Nephron progenitor cell (in vitro differentiated cells): ENCODE measurements at regions not wholly inside any gene's neighbourhood (a gene's known extent, or its start where the extent isn't known, plus 50 kb on each side); places are given as distances from the start of the nearest gene placed in this dataset.

Source experiments
- DNase-seq: peaks from one replicate; pipeline ENCODE4 v3.0.0; 2021
- H3K27ac Mint-ChIP-seq: 2 replicates; pipeline ENCODE4 v1.8.0; 2021; ENCODE audit warnings: mild to moderate bottlenecking, moderate library complexity, mixed read lengths
- H3K27me3 Mint-ChIP-seq: 2 replicates; pipeline ENCODE4 v1.8.0; 2021; ENCODE audit warnings: mild to moderate bottlenecking, low read depth, mixed read lengths; ENCODE audit not compliant: poor library complexity
- H3K36me3 Mint-ChIP-seq: 2 replicates; pipeline ENCODE4 v1.8.0; 2021; ENCODE audit warnings: low read depth, mixed read lengths
- H3K4me1 Mint-ChIP-seq: 2 replicates; pipeline ENCODE4 v1.8.0; 2021; ENCODE audit warnings: mixed read lengths
- H3K4me3 Mint-ChIP-seq: 2 replicates; pipeline ENCODE4 v1.8.0; 2021; ENCODE audit warnings: mild to moderate bottlenecking, moderate library complexity, mixed read lengths
- H3K9me3 Mint-ChIP-seq: 2 replicates; pipeline ENCODE4 v1.8.0; 2021; ENCODE audit warnings: mild to moderate bottlenecking, moderate library complexity, mixed read lengths
- CTCF ChIP-seq: fragments of 200-600 bp; sonication (generic); IDR thresholded peaks from 2 replicates; pipeline ENCODE4 v1.5.0; 2021; ENCODE audit warnings: antibody characterized with exemption

- no peaks in the 10 kb centered on the region for H3K36me3 Mint-ChIP-seq
- no peak for DNase-seq
- no peak overlapping the region for H3K4me3 Mint-ChIP-seq
- no peaks in the 10 kb centered on the region for H3K27me3 Mint-ChIP-seq
- no peaks in the 10 kb centered on the region for H3K4me1 Mint-ChIP-seq
- no peak for TF ChIP-seq CTCF
- H3K9me3 Mint-ChIP-seq, result no peaks in the 10 kb centered on the region
- no peak overlapping the region for H3K27ac Mint-ChIP-seq
Measured at GRCh38 chr4:157840648-157841047, 332.2 kb downstream of the GASK1B start.

- peaks cover under 1% of the 10 kb centered on the region for H3K9me3 Mint-ChIP-seq
- no peaks in the 10 kb centered on the region for H3K36me3 Mint-ChIP-seq
- TF ChIP-seq CTCF, result no peak
- H3K4me3 Mint-ChIP-seq, result no peak overlapping the region
- no peak overlapping the region for H3K27ac Mint-ChIP-seq
- no peak for DNase-seq
- H3K27me3 Mint-ChIP-seq, result no peaks in the 10 kb centered on the region
- no peaks in the 10 kb centered on the region for H3K4me1 Mint-ChIP-seq
Measured at GRCh38 chr4:157840034-157840433, 332.8 kb downstream of the GASK1B start.

- Mint-ChIP-seq H3K9me3 (peaks cover 4% of the 10 kb centered on the region), H3K27me3 (no peaks in the 10 kb centered on the region), H3K4me3 (no peak overlapping the region), H3K4me1 (no peaks in the 10 kb centered on the region), H3K36me3 (no peaks in the 10 kb centered on the region), H3K27ac (no peak overlapping the region)
- DNase-seq, result no peak
- no peak for TF ChIP-seq CTCF
Measured at GRCh38 chr4:157838366-157838765, 334.5 kb downstream of the GASK1B start.

GRCh38 chr4:157837071-157837703 is 335.6 kb downstream of the GASK1B start:
- H3K9me3 Mint-ChIP-seq, result peaks cover 4% of the 10 kb centered on the region
- no peak overlapping the region for H3K27ac Mint-ChIP-seq
- no peaks in the 10 kb centered on the region for H3K36me3 Mint-ChIP-seq
- no peak for TF ChIP-seq CTCF
- H3K27me3 Mint-ChIP-seq, result no peaks in the 10 kb centered on the region
- no peak overlapping the region for H3K4me3 Mint-ChIP-seq
- H3K4me1 Mint-ChIP-seq, result no peaks in the 10 kb centered on the region
- DNase-seq, result no peak

GRCh38 chr4:157832596-157832995 is 340.2 kb downstream of the GASK1B start:
- H3K27ac Mint-ChIP-seq, result no peak overlapping the region
- peaks cover 4% of the 10 kb centered on the region for H3K9me3 Mint-ChIP-seq
- H3K4me1 Mint-ChIP-seq, result no peaks in the 10 kb centered on the region
- DNase-seq, result no peak
- no peak for TF ChIP-seq CTCF
- no peak overlapping the region for H3K4me3 Mint-ChIP-seq
- no peaks in the 10 kb centered on the region for H3K27me3 Mint-ChIP-seq
- no peaks in the 10 kb centered on the region for H3K36me3 Mint-ChIP-seq

GRCh38 chr4:157824021-157824420 is 348.8 kb downstream of the GASK1B start:
- H3K4me3 Mint-ChIP-seq, result no peak overlapping the region
- no peak overlapping the region for H3K27ac Mint-ChIP-seq
- H3K4me1 Mint-ChIP-seq, result no peaks in the 10 kb centered on the region
- H3K27me3 Mint-ChIP-seq, result peaks cover 3% of the 10 kb centered on the region
- no peak for TF ChIP-seq CTCF
- no peaks in the 10 kb centered on the region for H3K36me3 Mint-ChIP-seq
- DNase-seq, result no peak
- peaks cover 16% of the 10 kb centered on the region for H3K9me3 Mint-ChIP-seq
